NOMO-1 treated with dmso at 0.1 percent for 144 hours (cell line): ENCODE measurements at regions not wholly inside any gene's neighbourhood (a gene's known extent, or its start where the extent isn't known, plus 50 kb on each side); places are given as distances from the start of the nearest gene placed in this dataset.
A peak's percentile ranks its signal among the peaks of the same experiment; 100 is the strongest.

Experiments used
- DNase-seq: peaks from one replicate; lab custom pipeline; 2025; ENCODE audit not compliant: unreplicated experiment; lab: John Stamatoyannopoulos, UW

DNA sequence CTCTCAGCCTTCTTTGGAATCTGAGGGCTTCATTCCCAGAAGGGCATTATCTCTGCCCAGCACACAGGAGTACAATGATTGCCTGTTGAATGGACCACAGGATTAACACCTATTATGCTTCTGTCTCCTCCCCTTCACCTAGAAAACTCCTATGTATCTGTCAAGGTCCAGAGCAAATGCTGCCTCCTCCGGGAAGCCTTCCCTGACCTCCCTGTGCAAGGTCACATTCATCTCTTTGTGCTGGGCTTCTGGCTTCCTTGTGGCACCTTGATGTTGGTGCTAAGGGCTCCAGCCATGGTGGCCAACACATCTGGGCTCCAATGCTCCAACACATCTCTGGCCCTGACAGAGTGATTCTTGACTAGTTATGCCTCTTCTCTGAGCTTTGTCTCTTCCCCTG, 49.9 kb upstream of the ATP2B2 start:
- no peak for DNase-seq

DNA sequence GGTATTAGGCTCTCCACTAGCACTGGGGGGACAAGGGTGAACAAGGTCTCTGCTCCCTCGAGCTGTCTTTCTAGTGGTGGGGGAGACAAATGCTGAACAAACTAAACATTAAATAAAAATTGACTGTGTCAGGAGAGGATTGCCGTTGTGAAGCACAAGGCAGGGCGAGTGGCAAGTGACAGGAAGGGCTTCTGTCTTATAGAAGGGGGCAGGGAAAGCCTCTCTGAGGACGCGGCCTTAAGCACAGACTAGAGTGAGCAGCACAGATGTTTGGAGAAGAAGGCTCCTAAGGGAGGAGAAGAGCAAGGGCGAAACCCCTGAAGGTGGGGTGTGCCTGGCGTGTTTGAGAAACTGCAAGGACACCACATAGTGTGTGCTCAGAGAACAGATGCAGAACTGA, 50.9 kb upstream of the ATP2B2 start:
- no peak for DNase-seq

GRCh38 chr3:10557250-10557649, 51.9 kb upstream of the ATP2B2 start:
- DNase-seq = no peak

GRCh38 chr3:10557781-10558373, 52.5 kb upstream of the ATP2B2 start:
- DNase-seq = peak; percentile 1

DNA sequence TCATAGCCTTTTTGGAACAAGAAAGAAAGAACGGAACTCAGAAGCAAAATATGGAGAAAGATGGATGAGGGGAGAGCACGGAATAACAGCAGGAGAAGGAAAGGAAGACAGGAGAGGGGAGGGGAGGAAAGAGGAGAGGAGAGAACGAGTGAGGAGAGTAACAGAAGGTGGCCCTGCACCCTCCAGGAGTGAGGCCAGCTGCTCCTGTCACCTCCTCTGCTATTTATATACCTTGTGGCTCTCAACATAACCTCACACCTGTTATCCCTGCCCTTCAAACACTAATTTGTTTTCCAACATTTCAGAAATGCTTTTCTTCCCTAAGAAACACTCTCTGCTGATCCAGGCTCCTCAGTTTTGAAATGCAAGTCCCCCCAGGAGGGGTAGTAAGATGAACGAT, 53.4 kb upstream of the ATP2B2 start:
- DNase-seq = no peak

GRCh38 chr3:10560060-10560861, 54.9 kb upstream of the ATP2B2 start:
- no peak for DNase-seq

DNA sequence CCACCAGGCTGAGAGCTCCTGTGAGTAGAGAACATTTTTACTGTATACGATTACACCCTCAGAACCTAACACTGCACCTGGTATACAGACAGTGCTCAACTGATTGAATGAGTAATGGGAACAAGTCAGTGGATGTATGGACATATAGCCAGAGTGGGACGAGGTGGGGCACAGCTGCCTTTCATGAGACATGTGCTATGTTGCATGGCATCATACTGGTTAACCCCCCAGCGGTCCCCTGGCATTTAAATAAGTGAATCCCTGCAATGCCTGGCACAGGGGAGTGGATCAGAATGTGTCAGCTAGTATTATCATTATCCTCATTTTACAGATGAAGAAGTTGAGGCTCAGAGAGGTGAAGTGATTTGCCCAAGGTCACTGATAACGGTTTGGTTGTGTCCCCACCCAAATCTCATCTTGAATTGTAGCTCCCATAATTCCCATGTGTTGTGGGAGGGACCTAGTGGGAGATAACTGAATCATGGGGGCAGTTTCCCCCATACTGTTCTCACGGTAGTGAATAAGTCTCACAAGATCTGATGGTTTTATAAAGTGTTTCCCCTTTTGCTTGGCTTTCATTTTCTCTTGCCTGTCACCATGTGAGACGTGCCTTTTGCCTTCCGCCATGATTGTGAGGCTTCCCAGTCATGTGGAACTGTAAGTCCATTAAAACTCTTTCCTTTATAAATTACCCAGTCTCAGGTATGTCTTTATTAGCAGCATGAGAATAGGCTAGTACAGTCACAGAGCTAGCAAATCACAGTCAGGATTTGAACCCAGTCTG, 56.0 kb upstream of the ATP2B2 start:
- DNase-seq = no peak

GRCh38 chr3:10561946-10562560, 56.7 kb upstream of the ATP2B2 start:
- no peak for DNase-seq

DNA sequence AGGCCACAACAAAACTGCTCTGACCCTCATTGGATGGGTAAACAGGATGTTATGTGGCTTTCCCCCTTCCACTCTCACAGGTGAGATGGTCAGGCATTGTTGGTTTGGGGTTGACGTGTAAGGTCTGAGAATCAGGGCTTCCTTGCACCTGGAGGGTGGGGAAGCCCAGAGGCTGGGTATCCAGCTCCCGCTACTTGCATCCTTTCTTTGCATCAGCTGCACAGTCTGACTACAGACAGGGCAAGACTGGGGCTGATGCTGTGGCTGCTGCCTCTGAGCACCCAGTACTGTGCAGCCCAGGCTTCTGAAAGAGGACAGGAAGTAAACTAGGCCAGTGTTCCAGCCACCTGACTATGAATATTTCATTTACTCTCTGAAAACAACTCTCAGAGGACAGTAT, 58.0 kb upstream of the ATP2B2 start:
- DNase-seq = no peak

- no peak for DNase-seq
Observed at GRCh38 chr3:10565814-10566213, 60.4 kb upstream of the ATP2B2 start.

DNA sequence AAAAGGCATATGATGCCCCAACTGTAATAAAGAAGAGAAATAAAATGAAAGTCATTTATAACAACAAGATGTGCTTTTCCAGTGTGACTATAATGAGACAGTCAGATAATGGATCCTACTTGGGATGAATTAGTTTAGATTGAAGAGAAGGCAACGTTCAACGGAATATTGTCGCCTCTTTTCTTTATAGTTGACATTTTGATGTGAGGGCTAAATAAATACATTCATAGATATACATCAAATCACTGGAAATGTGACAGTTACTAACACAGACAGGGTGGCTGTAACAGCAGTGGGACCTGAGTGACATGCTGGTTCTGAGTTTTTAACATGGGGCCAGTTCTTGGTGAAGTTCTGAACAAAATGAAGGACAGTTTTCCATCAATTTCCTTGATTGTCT, 61.1 kb upstream of the ATP2B2 start:
- DNase-seq = no peak

DNA sequence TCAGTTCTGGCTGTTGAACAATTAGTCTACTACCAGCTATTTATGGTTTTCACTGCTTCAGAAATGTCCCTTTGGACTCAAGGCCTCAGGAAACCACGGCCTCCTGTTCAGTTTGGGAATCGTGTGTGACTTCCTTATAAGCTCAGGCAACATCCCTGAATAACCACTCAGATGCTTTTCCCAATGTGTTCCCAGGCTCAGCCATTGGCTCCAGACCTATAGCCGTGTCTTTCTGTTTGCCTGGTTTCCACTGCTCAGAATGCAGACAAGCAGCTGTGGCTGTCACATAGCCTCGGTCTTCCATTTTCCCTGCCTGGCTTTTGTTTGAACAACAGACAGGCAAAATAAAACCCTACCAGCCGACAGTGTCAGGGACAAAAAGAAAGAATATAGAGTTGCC, 63.2 kb upstream of the ATP2B2 start:
- no peak for DNase-seq

DNA sequence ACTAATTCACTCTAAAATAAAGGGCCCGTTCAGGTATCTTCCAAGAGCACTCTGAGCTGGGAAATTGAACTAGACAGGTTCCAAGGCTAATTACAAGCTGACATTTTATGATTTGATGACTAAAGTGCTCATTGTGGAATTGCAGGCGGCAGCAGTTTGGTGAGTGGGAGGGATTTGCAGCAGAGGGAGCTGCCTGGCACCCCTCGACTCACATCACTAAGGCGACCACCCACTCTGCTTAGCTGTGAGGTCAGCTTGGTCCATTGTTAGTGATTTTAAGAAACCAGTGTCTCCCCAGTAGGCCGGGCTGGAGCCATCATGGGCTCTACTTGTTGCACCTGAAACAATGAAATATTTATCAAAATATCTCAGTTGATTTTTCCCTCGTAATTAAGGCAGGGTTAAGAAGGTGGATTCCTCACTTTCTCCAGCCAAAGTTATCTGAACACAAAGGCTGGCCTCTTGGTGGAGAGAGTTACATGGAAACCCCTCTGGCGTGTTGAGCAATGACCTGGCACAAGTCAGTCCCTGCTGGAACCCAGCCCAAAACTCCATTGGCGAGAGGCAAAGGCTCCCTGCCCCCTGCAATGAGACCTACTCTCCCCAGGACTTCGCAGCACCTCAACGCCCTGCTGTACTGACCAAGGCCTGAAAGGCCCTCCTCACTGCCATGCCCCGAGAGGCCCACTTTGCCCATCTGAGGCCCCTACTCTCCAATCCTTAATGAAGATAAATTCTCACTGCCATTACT, 65.0 kb upstream of the ATP2B2 start:
- DNase-seq = no peak

- DNase-seq = no peak
Observed at GRCh38 chr3:10574101-10574620, 68.8 kb upstream of the ATP2B2 start.

- no peak for DNase-seq
Observed at GRCh38 chr3:10575601-10576160, 70.3 kb upstream of the ATP2B2 start.

GRCh38 chr3:10577486-10577885, 72.1 kb upstream of the ATP2B2 start:
- no peak for DNase-seq

- no peak for DNase-seq
Observed at GRCh38 chr3:10580426-10580825, 75.0 kb upstream of the ATP2B2 start.

GRCh38 chr3:10581251-10581650, 75.9 kb upstream of the ATP2B2 start:
- no peak for DNase-seq

GRCh38 chr3:10581716-10582115, 76.3 kb upstream of the ATP2B2 start:
- DNase-seq = no peak

GRCh38 chr3:10582733-10583132, 77.3 kb upstream of the ATP2B2 start:
- DNase-seq = no peak
